Lung (tissue), 11 donors: ENCODE measurements at regions not wholly inside any gene's neighbourhood (a gene's known extent, or its start where the extent isn't known, plus 50 kb on each side); places are given as distances from the start of the nearest gene placed in this dataset.
A peak's percentile ranks its signal among the peaks of the same experiment; 100 is the strongest.

Experiments used
- ATAC-seq: fragments of 200-7000 bp; cut with Tn5 transposase; one replicate; pipeline ENCODE4 v1.9.1; 2020; ENCODE audit warnings: moderate number of reproducible peaks; ENCODE audit not compliant: insufficient read depth, low FRiP score
- DNase-seq, 3 donors: peaks; one replicate each; pipeline ENCODE4 v3.0.0-alpha.2; 2013 to 2017
- H3K27ac ChIP-seq, 2 donors: one replicate each; pipeline ENCODE4 v1.5.1; 2013; ENCODE audit warnings: mild to moderate bottlenecking in 2 of 2, moderate library complexity in 2 of 2, control low read depth in 1 of 2, inconsistent platforms in 1 of 2, low read depth in 1 of 2, low read length in 1 of 2
- H3K27me3 ChIP-seq, 3 donors: one replicate each; pipeline ENCODE4 v1.5.1; 2013; ENCODE audit warnings: low read length in 2 of 3; ENCODE audit not compliant: control insufficient read depth in 3 of 3, insufficient read depth in 3 of 3
- H3K36me3 ChIP-seq, 4 donors: one replicate each; pipeline ENCODE4 v1.5.1; 2013; ENCODE audit warnings: low read length in 4 of 4, mild to moderate bottlenecking in 1 of 4, moderate library complexity in 1 of 4; ENCODE audit not compliant: control insufficient read depth in 4 of 4, insufficient read depth in 4 of 4
- H3K4me1 ChIP-seq, 5 donors: one replicate each; pipeline ENCODE4 v1.5.1; 2013; ENCODE audit warnings: low read length in 5 of 5, mild to moderate bottlenecking in 2 of 5, moderate library complexity in 1 of 5; ENCODE audit not compliant: control insufficient read depth in 5 of 5, insufficient read depth in 5 of 5
- H3K4me3 ChIP-seq: one replicate; pipeline ENCODE4 v1.5.1; 2013; ENCODE audit warnings: mild to moderate bottlenecking, control low read depth, moderate library complexity
- H3K9ac ChIP-seq, 2 donors: one replicate each; pipeline ENCODE4 v1.5.1; 2013; ENCODE audit warnings: low read length in 2 of 2, control low read depth in 1 of 2; ENCODE audit not compliant: insufficient read depth in 1 of 2
- H3K9me3 ChIP-seq, 4 donors: one replicate each; pipeline ENCODE4 v1.5.1; 2013; ENCODE audit warnings: low read length in 3 of 4, mild to moderate bottlenecking in 1 of 4, moderate library complexity in 1 of 4; ENCODE audit not compliant: control insufficient read depth in 4 of 4, insufficient read depth in 3 of 4
- CTCF ChIP-seq: IDR thresholded peaks from 2 replicates; pipeline ENCODE4 v1.5.1; 2012; ENCODE audit warnings: mild to moderate bottlenecking; ENCODE audit errors: control extremely low read depth, extremely low read depth
- WGBS, 2 donors: extraction: QIAGEN DNeasy Blood & Tissue Kit; methylation state at CpG; one replicate each; pipeline ENCODE4 v1.1.7; 2013; 5-methylcytosine and 5-hydroxymethylcytosine counted together
- donor health status: control.
- donor health status: control.
- donor health status: Bipolar disorder and iron deficiency.
- donor health status: healthy.
- donor health status: DM: yes; HTN: yes; CAD: no.

GRCh38 chrY:15368786-15369185, 844.5 kb downstream of the NLGN4Y start:
- Histone ChIP-seq H3K9ac (no peak overlapping the region), H3K4me1 (no peaks in the 10 kb centered on the region), H3K27me3 (no peaks in the 10 kb centered on the region), H3K27ac (no peak overlapping the region), H3K4me3 (no peak overlapping the region), H3K9me3 (no peaks in the 10 kb centered on the region), H3K36me3 (no peaks in the 10 kb centered on the region)
- DNase-seq (peak in 1 of 3 donors; percentile 53), ATAC-seq (no peak)
- WGBS, 2 donors: 72% methylated on average over 3 of the region's 3 CpGs; no CpG with 5 or more reads in 1 of the 2 donors
- no peak for TF ChIP-seq CTCF

- no peak overlapping the region for H3K4me3 ChIP-seq
- DNase-seq (no peak), ATAC-seq (no peak)
- H3K9me3 ChIP-seq: no peaks in the 10 kb centered on the region
- H3K9ac ChIP-seq: no peak overlapping the region
- 79% methylated on average over 1 of the region's 1 CpG; no CpG with 5 or more reads in 1 of the 2 donors for WGBS, 2 donors
- no peak overlapping the region for H3K27ac ChIP-seq
- no peaks in the 10 kb centered on the region for H3K4me1 ChIP-seq
- H3K27me3 ChIP-seq: no peaks in the 10 kb centered on the region
- no peaks in the 10 kb centered on the region for H3K36me3 ChIP-seq
- no peak for TF ChIP-seq CTCF
Observed at GRCh38 chrY:15385178-15385577, 860.8 kb downstream of the NLGN4Y start.

DNA sequence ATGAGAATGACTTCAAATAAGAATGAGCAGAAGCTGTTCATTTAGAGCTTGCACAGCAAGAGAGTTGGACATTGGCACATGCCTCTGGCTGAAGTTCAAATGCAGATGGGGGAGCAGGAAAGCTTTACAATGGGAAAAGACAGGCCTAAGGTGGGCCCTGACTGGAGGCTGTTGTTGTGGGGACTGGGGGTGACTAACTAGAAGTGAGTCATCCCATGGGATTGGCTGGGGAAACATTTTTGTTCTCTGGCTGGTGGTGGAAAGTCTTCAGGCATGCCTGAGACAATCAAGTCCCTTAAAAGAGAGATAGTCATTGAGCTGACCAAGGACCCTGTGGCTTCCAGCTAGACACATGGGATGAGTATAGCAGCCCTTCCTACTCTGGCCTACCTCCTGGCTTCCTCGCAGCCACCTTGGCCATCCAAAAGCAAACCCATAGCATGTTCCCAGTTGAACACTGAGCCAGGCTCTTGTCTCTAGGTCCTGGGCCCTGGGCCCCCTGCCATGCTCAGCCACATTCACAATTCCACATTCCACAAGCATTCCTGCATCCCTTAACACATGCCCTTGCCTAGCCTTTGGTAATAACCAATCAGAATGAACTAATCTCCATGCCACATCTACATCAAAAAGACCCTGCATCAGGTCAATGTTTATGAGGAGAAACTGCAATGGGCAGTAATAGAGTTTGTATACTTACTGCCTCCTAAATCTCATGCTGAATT, 873.4 kb downstream of the NLGN4Y start:
- WGBS, 2 donors: no CpG with 5 or more reads among the region's 1 CpG
- no peak for DNase-seq
- TF ChIP-seq CTCF: no peak
- H3K9me3 ChIP-seq: no peaks in the 10 kb centered on the region
- H3K27ac ChIP-seq: no peak overlapping the region
- no peaks in the 10 kb centered on the region for H3K36me3 ChIP-seq
- H3K27me3 ChIP-seq: no peaks in the 10 kb centered on the region
- H3K9ac ChIP-seq: no peak overlapping the region
- no peak for ATAC-seq
- no peak overlapping the region for H3K4me3 ChIP-seq
- no peaks in the 10 kb centered on the region for H3K4me1 ChIP-seq

GRCh38 chrY:15402451-15402850, 878.1 kb downstream of the NLGN4Y start:
- Histone ChIP-seq H3K4me3 (no peak overlapping the region), H3K27ac (no peak overlapping the region), H3K36me3 (no peaks in the 10 kb centered on the region), H3K4me1 (no peaks in the 10 kb centered on the region), H3K9me3 (no peaks in the 10 kb centered on the region), H3K27me3 (no peaks in the 10 kb centered on the region), H3K9ac (no peak overlapping the region)
- no peak for ATAC-seq
- no peak for TF ChIP-seq CTCF
- no peak for DNase-seq
- 68% methylated on average over 2 of the region's 2 CpGs; no CpG with 5 or more reads in 1 of the 2 donors for WGBS, 2 donors
